Body of pancreas (tissue), 4 donors: ENCODE measurements at regions not wholly inside any gene's neighbourhood (a gene's known extent, or its start where the extent isn't known, plus 50 kb on each side); places are given as distances from the start of the nearest gene placed in this dataset.

Experiments
- ATAC-seq: fragments of 150-250 bp; one replicate; pipeline ENCODE4 v1.9.1; 2016
- DNase-seq, 4 donors: peaks; one replicate each; pipeline ENCODE4 v3.0.0-alpha.2; 2019
- H3K27ac ChIP-seq, 4 donors: fragments of 200-600 bp; sonication (generic); 1 replicate in 3 of 4; 2 replicates in 1 of 4; pipeline versions ENCODE4 v1.5.1 to v1.6.1; 2016 to 2019; ENCODE audit warnings: mild to moderate bottlenecking in 1 of 4, mixed read lengths in 1 of 4, moderate library complexity in 1 of 4
- H3K27me3 ChIP-seq, 2 donors: fragments of 200-600 bp; sonication (generic); one replicate each; pipeline ENCODE4 v1.6.0; 2016; ENCODE audit warnings: mild to moderate bottlenecking in 1 of 2
- H3K36me3 ChIP-seq, 2 donors: fragments of 200-600 bp; sonication (generic); replicated peaks in 1 of 2; 2 replicates each; pipeline ENCODE4 v1.5.1; 2016; ENCODE audit warnings: low read depth in 2 of 2; ENCODE audit not compliant: insufficient read depth in 1 of 2
- H3K4me1 ChIP-seq: fragments of 200-600 bp; sonication (generic); one replicate; pipeline ENCODE4 v1.6.0; 2016
- H3K4me3 ChIP-seq, 2 donors: fragments of 200-600 bp; sonication (generic); 1 replicate in 1 of 2; 2 replicates in 1 of 2; pipeline ENCODE4 v1.5.1; 2016 to 2019
- H3K9me3 ChIP-seq, 3 donors: fragments of 200-600 bp; sonication (generic); 1 replicate in 2 of 3; 2 replicates in 1 of 3; pipeline ENCODE4 v1.5.1; 2016
- POLR2A ChIP-seq, 3 donors: fragments of 450-650 bp; IDR thresholded peaks; one replicate each; pipeline ENCODE4 v1.6.1; 2016; ENCODE audit warnings: antibody characterized with exemption in 3 of 3, mild to moderate bottlenecking in 2 of 3
- WGBS, 2 donors: methylation state at CpG; one replicate each; pipeline ENCODE4 v1.1.5; 2017; 5-methylcytosine and 5-hydroxymethylcytosine counted together
- intact Hi-C: fragments of 100-400 bp; cut with DNase I; formaldehyde crosslinking; loops from one replicate; pipeline ENCODE4 v1.15.1; 2023
- TF ChIP-seq, protein P1 (sequence below), 7 experiments: fragments of 450-650 bp in 4 of 7; fragments of 200-600 bp in 3 of 7; sonication (generic) in 3 of 7; IDR thresholded peaks; one replicate each; pipeline ENCODE4 v1.5.1; 2016 to 2019; ENCODE audit warnings: antibody characterized with exemption in 7 of 7

DNA sequence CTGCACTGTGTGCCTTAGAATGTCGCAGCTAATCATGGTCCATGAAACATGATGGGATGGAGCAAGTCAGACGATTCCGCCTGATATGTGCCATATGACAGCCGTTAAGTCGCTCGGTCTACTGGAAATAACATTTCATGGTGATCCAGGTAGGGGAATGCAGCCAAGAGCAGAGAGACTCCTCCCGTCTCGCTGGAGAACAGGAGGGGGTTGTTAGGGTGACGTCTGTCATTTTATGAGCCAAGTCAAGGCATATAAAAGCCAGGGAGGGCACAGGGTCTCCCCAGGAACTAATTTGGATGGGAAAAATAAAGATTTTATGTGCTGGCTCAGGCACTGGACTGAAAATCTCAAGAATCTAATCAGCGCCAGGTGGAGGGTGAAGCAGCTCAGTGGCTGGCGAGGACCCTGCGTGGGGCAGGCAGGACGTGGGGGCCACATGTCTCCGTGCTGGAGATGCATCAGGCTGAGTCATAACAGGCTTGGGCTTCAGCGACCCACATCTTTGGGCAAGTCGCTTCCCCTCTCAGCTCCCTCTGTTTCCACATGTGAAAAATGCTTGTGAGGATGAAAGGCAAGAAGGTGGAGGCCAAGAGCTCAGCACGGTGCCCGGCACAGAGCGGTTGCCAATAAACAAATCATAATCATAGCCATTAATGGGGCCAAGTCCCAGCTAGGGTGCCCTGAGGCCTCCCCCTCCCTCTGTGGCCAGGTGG, 234.6 kb downstream of the ANKRD60 start:
- TF ChIP-seq, protein P1, sequence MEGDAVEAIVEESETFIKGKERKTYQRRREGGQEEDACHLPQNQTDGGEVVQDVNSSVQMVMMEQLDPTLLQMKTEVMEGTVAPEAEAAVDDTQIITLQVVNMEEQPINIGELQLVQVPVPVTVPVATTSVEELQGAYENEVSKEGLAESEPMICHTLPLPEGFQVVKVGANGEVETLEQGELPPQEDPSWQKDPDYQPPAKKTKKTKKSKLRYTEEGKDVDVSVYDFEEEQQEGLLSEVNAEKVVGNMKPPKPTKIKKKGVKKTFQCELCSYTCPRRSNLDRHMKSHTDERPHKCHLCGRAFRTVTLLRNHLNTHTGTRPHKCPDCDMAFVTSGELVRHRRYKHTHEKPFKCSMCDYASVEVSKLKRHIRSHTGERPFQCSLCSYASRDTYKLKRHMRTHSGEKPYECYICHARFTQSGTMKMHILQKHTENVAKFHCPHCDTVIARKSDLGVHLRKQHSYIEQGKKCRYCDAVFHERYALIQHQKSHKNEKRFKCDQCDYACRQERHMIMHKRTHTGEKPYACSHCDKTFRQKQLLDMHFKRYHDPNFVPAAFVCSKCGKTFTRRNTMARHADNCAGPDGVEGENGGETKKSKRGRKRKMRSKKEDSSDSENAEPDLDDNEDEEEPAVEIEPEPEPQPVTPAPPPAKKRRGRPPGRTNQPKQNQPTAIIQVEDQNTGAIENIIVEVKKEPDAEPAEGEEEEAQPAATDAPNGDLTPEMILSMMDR (IDR thresholded peaks at IDR 0.05): no peak
- no peak for TF ChIP-seq POLR2A (IDR thresholded peaks at IDR 0.05)
- Histone ChIP-seq H3K4me3 (no peak overlapping the region), H3K4me1 (peaks cover 13% of the 10 kb centered on the region), H3K27ac (no peak overlapping the region), H3K36me3 (no peaks in the 10 kb centered on the region), H3K9me3 (no peaks in the 10 kb centered on the region), H3K27me3 (no peaks in the 10 kb centered on the region)
- intact Hi-C loops: no loop called here
- WGBS, 2 donors: 55 to 65% methylated on average over 19 of the region's 19 CpGs
- no peak for ATAC-seq
- no peak for DNase-seq

DNA sequence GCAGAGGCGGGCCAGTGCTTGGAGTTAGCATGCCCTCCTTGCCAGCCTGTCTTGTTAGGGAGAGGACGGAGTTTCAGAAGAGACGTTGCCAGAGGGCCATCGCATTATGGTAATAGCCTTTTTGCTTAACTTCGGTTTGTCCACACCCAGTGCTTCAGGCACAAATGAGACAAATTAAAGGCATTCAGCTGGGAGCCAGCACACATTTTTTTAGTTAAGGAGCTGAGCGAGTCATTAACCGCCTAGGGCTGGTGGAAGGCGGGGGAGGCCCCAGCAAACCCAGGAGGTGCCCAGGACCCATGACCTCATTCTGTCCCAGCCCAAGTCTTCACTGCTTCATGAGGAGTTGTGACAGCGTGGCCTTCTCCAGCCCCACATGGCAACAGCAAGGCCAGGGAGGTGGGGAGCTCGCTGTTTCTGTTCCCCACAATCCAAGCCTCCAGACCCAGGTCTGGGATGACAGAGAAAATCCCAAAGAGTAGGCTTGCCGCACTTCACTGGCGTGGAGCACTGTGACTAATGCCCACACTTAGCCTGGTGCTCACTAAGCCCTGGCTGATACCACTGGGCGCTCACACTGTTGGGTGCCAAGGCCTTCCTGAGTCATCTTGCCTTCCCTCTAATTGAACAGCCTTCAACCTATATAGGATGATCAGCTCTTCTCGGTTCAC, 237.1 kb downstream of the ANKRD60 start:
- no peak overlapping the region for H3K27ac ChIP-seq
- DNase-seq: no peak
- H3K4me1 ChIP-seq: no peaks in the 10 kb centered on the region
- intact Hi-C loops: no loop called here
- no peak overlapping the region for H3K4me3 ChIP-seq
- TF ChIP-seq, protein P1 (IDR thresholded peaks at IDR 0.05): no peak
- no peak for TF ChIP-seq POLR2A (IDR thresholded peaks at IDR 0.05)
- H3K27me3 ChIP-seq: no peaks in the 10 kb centered on the region
- H3K9me3 ChIP-seq: no peaks in the 10 kb centered on the region
- no peak for ATAC-seq
- no peaks in the 10 kb centered on the region for H3K36me3 ChIP-seq
- WGBS, 2 donors: 64 to 71% methylated on average over 7 to 14 of the region's 14 CpGs

DNA sequence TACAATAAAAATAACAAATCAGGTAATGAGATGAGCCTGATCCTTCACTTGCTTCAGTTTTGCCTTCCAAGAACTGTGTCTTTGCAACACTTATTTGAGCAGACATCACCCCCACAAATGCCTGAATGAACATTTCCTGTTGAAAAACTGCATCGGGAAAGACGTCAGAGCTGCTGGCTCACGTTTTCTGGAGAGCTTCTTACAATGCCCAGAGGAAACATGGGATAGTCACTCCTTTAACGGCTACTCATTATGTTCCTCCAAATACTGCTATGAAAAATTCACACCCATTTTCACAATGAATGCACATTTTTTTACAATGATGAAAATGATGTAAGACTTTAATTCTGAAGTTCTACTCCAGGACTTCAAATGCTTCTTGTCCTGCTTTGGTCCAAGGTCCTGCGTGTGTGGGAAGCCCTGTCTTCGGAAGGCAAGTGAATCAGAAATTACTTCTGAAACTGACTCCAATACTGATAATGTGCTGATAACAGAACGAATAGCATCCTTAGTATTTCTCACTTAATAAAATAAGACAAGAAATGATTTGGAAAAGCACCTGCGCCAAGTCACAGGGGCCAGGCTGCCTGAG, 238.0 kb downstream of the ANKRD60 start:
- TF ChIP-seq, protein P1 (IDR thresholded peaks at IDR 0.05): no peak
- no peak for TF ChIP-seq POLR2A (IDR thresholded peaks at IDR 0.05)
- no peaks in the 10 kb centered on the region for H3K36me3 ChIP-seq
- no peaks in the 10 kb centered on the region for H3K27me3 ChIP-seq
- H3K4me3 ChIP-seq: no peak overlapping the region
- H3K4me1 ChIP-seq: no peaks in the 10 kb centered on the region
- no peak for DNase-seq
- intact Hi-C loops: no loop called here
- no peaks in the 10 kb centered on the region for H3K9me3 ChIP-seq
- WGBS, 2 donors: 45 to 55% methylated on average over 8 of the region's 8 CpGs
- no peak overlapping the region for H3K27ac ChIP-seq
- peak; percentile 27 for ATAC-seq

DNA sequence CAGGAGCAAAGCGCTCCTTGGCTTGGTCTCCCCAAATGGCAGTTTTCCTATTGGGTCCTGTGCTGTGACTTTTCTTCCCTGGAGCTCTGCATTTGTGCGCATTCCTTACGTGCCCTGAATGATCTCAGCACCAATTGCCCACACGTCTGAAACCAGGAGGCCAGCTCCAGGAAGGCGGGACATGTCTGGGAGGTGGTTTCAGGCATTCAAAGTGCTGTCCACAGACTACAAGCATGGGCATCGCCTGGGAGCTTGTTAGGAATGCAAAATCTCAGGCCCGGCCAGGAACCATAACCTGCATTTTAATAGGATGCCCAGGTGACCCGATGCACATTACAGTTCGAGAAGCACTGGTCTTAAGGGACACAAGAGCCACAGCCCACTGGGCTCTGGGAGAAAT, 239.6 kb downstream of the ANKRD60 start:
- no peak for TF ChIP-seq POLR2A (IDR thresholded peaks at IDR 0.05)
- TF ChIP-seq, protein P1 (IDR thresholded peaks at IDR 0.05): no peak
- no peak for DNase-seq
- Histone ChIP-seq H3K4me3 (no peak overlapping the region), H3K4me1 (no peaks in the 10 kb centered on the region), H3K27ac (no peak overlapping the region), H3K9me3 (no peaks in the 10 kb centered on the region), H3K36me3 (no peaks in the 10 kb centered on the region), H3K27me3 (no peaks in the 10 kb centered on the region)
- ATAC-seq: no peak
- 58 to 72% methylated on average over 9 of the region's 9 CpGs for WGBS, 2 donors
- intact Hi-C loops: no loop called here
